Kidney epithelial cell (primary cell): ENCODE measurements at regions not wholly inside any gene's neighbourhood (a gene's known extent, or its start where the extent isn't known, plus 50 kb on each side); places are given as distances from the start of the nearest gene placed in this dataset.

ENCODE experiments used
- DNase-seq: peaks from one replicate; pipeline ENCODE4 v3.0.0-alpha.2; 2010; ENCODE audit warnings: low read depth
- H3K27me3 ChIP-seq: 2 replicates; pipeline ENCODE4 v1.6.0; 2011; ENCODE audit warnings: low read length; ENCODE audit not compliant: control insufficient read depth, insufficient read depth
- H3K36me3 ChIP-seq: 2 replicates; pipeline ENCODE4 v1.5.1; 2011; ENCODE audit warnings: low read length; ENCODE audit not compliant: control insufficient read depth, insufficient read depth
- H3K4me3 ChIP-seq: 2 replicates; pipeline ENCODE4 v1.5.1; 2011; ENCODE audit warnings: low read depth, mild to moderate bottlenecking, control low read depth, low read length
- TF ChIP-seq, protein P1 (sequence below): IDR thresholded peaks from 2 replicates; pipeline ENCODE4 v1.5.1; 2011; ENCODE audit warnings: mild to moderate bottlenecking, moderate library complexity, low read length, control low read depth, inconsistent platforms; ENCODE audit not compliant: insufficient read depth, poor library complexity, severe bottlenecking

DNA sequence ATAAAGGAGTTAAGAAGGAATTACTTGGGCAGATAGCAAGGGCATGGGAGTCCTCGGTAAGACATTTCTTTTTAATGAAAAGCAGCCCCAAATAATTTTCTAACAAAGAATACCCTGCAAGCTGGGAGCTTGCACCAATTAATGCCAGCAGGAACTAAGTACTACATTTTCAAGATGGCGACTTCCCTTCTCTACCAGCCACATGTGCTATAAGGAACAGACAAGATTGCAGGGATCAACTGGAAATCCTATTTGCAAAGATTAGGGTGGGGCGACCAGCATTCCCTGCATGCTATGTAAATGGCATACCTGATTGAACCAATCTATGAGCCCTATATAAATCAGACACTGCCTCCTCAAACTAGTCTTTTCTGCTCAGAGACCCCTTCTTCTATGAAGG, 827.5 kb downstream of the ADCYAP1 start:
- Histone ChIP-seq H3K4me3 (no peak overlapping the region), H3K27me3 (no peaks in the 10 kb centered on the region), H3K36me3 (no peaks in the 10 kb centered on the region)
- no peak for DNase-seq
- TF ChIP-seq, protein P1, sequence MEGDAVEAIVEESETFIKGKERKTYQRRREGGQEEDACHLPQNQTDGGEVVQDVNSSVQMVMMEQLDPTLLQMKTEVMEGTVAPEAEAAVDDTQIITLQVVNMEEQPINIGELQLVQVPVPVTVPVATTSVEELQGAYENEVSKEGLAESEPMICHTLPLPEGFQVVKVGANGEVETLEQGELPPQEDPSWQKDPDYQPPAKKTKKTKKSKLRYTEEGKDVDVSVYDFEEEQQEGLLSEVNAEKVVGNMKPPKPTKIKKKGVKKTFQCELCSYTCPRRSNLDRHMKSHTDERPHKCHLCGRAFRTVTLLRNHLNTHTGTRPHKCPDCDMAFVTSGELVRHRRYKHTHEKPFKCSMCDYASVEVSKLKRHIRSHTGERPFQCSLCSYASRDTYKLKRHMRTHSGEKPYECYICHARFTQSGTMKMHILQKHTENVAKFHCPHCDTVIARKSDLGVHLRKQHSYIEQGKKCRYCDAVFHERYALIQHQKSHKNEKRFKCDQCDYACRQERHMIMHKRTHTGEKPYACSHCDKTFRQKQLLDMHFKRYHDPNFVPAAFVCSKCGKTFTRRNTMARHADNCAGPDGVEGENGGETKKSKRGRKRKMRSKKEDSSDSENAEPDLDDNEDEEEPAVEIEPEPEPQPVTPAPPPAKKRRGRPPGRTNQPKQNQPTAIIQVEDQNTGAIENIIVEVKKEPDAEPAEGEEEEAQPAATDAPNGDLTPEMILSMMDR = no peak

DNA sequence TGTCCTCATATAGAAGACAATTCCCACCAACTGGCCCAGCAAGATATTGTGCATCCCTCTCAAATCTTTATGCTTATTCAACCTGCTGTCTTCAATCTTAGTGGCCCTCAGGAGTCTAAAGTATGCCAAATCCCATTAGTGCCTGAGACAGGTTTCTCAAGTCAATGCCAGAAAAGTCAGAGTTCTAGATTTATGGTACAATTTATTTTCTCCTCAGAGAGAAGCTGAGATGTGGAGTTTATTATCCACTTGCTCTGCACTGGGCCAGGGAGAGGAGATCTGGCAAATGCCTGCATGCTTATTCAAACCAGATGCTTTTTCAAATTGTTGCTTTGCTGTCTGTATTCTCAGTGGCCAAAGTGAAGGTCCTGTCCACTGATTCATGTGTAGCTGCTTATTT, 825.2 kb downstream of the METTL4 start:
- no peaks in the 10 kb centered on the region for H3K36me3 ChIP-seq
- no peak for DNase-seq
- H3K4me3 ChIP-seq = no peak overlapping the region
- no peaks in the 10 kb centered on the region for H3K27me3 ChIP-seq
- TF ChIP-seq, protein P1 = no peak

DNA sequence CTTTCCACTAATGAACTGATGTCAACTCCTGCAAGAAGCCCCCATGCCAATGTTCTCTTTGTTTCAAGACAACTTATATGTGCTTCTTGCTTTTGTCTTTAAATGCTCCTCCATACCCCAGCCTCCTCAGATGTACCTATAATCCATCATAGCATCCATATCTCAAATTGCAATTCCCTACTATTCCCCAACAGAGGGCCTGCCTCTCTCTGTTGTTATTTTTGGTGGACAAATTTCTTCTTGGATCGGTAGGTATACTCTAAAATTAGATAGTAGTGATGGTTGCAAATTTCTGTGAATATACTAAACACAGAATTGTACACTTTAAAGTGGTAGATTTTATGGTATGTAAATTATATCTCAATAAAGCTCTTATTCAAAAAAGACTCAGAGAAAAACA, 820.1 kb downstream of the METTL4 start:
- TF ChIP-seq, protein P1 = no peak
- no peak for DNase-seq
- Histone ChIP-seq H3K4me3 (no peak overlapping the region), H3K27me3 (no peaks in the 10 kb centered on the region), H3K36me3 (no peaks in the 10 kb centered on the region)

DNA sequence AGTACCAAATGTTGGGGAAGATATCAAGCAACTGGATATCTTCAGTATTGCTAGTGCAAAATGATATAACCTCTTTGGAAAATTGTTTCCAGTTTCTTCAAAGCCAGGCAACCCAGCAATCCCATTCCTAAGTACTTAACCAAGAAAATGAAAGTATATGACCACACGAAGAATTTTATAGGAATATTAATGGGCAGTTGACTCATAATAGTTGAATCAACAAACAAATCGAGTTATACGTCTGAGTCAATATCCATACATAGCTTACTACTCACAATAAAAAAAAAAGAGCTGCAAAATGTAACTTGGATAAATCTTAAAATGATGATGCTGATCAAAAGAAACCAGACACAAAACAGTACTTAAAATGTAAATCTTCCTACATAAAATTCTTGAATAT, 810.4 kb downstream of the METTL4 start:
- no peak for DNase-seq
- TF ChIP-seq, protein P1 = no peak
- H3K4me3 ChIP-seq = no peak overlapping the region
- no peaks in the 10 kb centered on the region for H3K27me3 ChIP-seq
- H3K36me3 ChIP-seq = no peaks in the 10 kb centered on the region

DNA sequence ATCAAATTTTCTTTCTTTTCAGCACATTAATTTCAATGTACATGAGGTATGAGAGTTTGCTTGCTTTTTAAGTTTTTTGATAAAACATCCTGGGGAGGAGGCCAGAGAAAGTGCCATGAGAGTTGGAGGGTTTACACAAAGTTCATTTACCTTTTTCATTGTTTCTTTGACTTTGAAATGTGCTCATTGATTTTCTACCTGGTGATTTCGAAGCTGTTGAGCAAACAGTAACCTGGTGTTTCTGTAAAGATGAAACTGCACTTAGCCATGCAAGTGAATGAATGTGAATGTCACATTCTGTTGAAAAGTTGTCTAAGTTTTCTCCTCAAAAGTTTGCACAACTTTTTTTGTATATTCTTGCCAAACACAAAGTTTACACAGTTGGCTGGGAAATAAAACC, 797.0 kb downstream of the METTL4 start:
- H3K4me3 ChIP-seq = no peak overlapping the region
- no peaks in the 10 kb centered on the region for H3K36me3 ChIP-seq
- TF ChIP-seq, protein P1 = no peak
- no peaks in the 10 kb centered on the region for H3K27me3 ChIP-seq
- no peak for DNase-seq

DNA sequence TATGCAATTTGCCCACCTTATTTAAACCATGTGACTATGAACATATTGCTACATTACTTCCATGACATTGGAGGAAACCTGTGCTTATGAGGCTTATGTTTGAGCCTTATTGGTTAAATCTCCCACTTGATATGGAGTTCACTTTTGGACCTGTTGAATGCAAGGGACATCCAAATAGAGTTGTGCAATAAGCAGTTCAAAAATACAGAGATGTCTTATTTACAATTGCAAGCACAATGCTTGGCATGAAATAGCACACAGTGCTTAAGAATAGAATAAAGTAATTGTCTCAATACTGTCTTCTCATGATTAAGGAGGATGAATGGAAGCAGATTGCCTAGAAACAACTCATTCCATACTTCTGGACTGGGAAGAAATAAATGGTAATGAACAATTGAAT, 793.5 kb downstream of the METTL4 start:
- Histone ChIP-seq H3K27me3 (no peaks in the 10 kb centered on the region), H3K4me3 (no peak overlapping the region), H3K36me3 (no peaks in the 10 kb centered on the region)
- TF ChIP-seq, protein P1 = no peak
- DNase-seq = no peak
